GM12891 (cell line): ENCODE measurements at regions not wholly inside any gene's neighbourhood (a gene's known extent, or its start where the extent isn't known, plus 50 kb on each side); places are given as distances from the start of the nearest gene placed in this dataset.
"Not testable (repeated sequence)": the region's sequence is repeated elsewhere in the genome, so short reads cannot be mapped to it uniquely, and the experiment has no call there.

Source experiments
- PAX5 ChIP-seq: IDR thresholded peaks from 2 replicates; pipeline ENCODE4 v1.6.1; 2011; ENCODE audit warnings: low read length, moderate library complexity, mild to moderate bottlenecking; ENCODE audit not compliant: insufficient read depth, severe bottlenecking
- POLR2A ChIP-seq: IDR thresholded peaks from 2 replicates; pipeline ENCODE4 v1.6.1; 2011; ENCODE audit warnings: low read depth, low read length, control low read depth
- POLR2AphosphoS5 ChIP-seq: IDR thresholded peaks from 2 replicates; pipeline ENCODE4 v1.6.1; 2011; ENCODE audit warnings: low read depth, low read length, control low read depth
- POU2F2 ChIP-seq: IDR thresholded peaks from 2 replicates; pipeline ENCODE4 v1.6.1; 2011; ENCODE audit warnings: low read depth, mild to moderate bottlenecking, control low read depth, low read length, moderate library complexity
- TAF1 ChIP-seq: IDR thresholded peaks from 2 replicates; pipeline ENCODE4 v1.6.1; 2011; ENCODE audit warnings: low read depth, low read length, control low read depth

DNA sequence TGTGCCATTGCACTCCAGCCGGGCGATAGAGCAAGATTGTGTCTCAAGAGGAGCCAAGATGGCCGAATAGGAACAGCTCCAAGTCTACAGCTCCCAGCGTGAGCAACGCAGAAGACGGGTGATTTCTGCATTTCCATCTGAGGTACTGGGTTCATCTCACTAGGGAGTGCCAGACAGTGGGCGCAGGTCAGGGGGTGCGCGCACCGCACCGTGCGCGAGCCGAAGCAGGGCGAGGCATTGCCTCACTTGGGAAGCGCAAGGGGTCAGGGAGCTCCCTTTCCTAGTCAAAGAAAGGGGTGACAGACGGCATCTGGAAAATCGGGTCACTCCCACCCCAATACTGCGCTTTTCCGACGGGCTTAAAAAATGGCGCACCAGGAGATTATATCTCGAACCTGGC lies 1083.7 kb upstream of the CDH8 start:
- not testable (repeated sequence) for TF ChIP-seq POLR2AphosphoS5, POLR2A, TAF1, PAX5, POU2F2
